Parathyroid adenoma (tissue), 2 donors: ENCODE measurements at regions not wholly inside any gene's neighbourhood (a gene's known extent, or its start where the extent isn't known, plus 50 kb on each side); places are given as distances from the start of the nearest gene placed in this dataset.

Experiments used
- H2AFZ ChIP-seq: fragments of 300-600 bp; sonication (generic); one replicate; pipeline ENCODE4 v1.7.0; 2017; ENCODE audit warnings: antibody characterized with exemption, mild to moderate bottlenecking
- H3K27ac ChIP-seq: fragments of 300-600 bp; sonication (generic); one replicate; pipeline ENCODE4 v1.7.0; 2017
- H3K27me3 ChIP-seq: fragments of 300-600 bp; sonication (generic); one replicate; pipeline ENCODE4 v1.7.0; 2017; ENCODE audit warnings: low read length; ENCODE audit not compliant: control insufficient read depth, insufficient read depth
- H3K36me3 ChIP-seq: fragments of 300-600 bp; sonication (generic); one replicate; pipeline ENCODE4 v1.7.0; 2017; ENCODE audit warnings: low read length; ENCODE audit not compliant: control insufficient read depth, insufficient read depth
- H3K4me1 ChIP-seq: fragments of 300-600 bp; sonication (generic); one replicate; pipeline ENCODE4 v1.7.0; 2017; ENCODE audit warnings: control low read depth
- H3K4me2 ChIP-seq: fragments of 300-600 bp; sonication (generic); one replicate; pipeline ENCODE4 v1.7.0; 2017; ENCODE audit warnings: low read length
- H3K4me3 ChIP-seq: fragments of 300-600 bp; sonication (generic); one replicate; pipeline ENCODE4 v1.7.0; 2017; ENCODE audit warnings: low read depth, low read length
- H3K79me2 ChIP-seq: fragments of 300-600 bp; sonication (generic); one replicate; pipeline ENCODE4 v1.7.0; 2017; ENCODE audit warnings: control low read depth
- H3K9ac ChIP-seq: fragments of 300-600 bp; sonication (generic); one replicate; pipeline ENCODE4 v1.7.0; 2017; ENCODE audit warnings: mild to moderate bottlenecking
- H3K9me3 ChIP-seq: fragments of 300-600 bp; sonication (generic); one replicate; pipeline ENCODE4 v1.7.0; 2017; ENCODE audit warnings: low read length; ENCODE audit not compliant: control insufficient read depth
- CTCF ChIP-seq: fragments of 300-600 bp; sonication (generic); IDR thresholded peaks from one replicate; pipeline ENCODE4 v1.7.0; 2017; ENCODE audit warnings: antibody characterized with exemption, mild to moderate bottlenecking
- donor health status: primary hyperparathyroidism.

DNA sequence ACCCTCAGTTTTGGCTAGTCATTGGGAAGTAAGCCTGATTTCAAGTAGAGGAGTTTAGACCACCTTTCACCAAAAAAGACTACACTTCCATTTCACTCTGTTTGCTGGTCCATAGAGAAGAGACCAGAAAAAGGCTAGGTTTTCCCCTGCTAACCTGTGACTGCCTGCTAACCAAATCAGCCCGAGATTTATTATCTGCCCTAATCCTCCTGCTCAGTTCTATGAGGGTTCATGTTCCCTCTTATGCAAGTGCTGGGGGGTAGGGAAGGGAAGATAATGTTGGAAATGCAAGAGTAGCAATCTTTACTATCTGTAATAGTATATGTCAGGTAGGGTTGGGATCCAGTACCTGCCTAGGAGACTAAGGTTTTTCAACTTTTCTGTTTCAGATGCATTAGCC, 51.6 kb upstream of the CCNG1 start:
- no peaks in the 10 kb centered on the region for H3K4me1 ChIP-seq
- H3K79me2 ChIP-seq: no peaks in the 10 kb centered on the region
- H3K4me2 ChIP-seq: no peak overlapping the region
- H3K36me3 ChIP-seq: no peaks in the 10 kb centered on the region
- no peak overlapping the region for H3K9ac ChIP-seq
- H3K9me3 ChIP-seq: no peaks in the 10 kb centered on the region
- H3K27ac ChIP-seq: no peak overlapping the region
- no peak for TF ChIP-seq CTCF
- no peak overlapping the region for H3K4me3 ChIP-seq
- no peak overlapping the region for H2AFZ ChIP-seq
- H3K27me3 ChIP-seq: no peaks in the 10 kb centered on the region

DNA sequence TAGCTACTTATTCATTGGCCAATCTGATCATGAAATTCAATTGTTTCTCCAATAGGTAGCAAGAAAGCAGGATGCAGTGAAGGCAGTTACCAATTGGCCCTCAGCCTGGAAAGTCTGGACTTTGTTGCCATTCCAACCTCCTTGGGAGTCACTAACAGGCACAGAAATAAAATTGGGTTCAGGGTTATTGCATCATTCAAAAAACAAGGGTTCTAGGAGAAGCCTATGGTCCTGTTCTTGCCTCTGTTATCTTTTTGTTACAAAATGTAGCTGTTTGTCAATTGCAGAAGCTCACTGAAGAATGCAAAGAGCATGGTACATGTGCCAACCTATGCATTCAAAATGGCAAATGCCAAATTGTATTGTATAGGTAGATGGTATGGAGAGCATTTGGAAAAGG, 51.0 kb upstream of the CCNG1 start:
- H2AFZ ChIP-seq: no peak overlapping the region
- H3K36me3 ChIP-seq: no peaks in the 10 kb centered on the region
- no peak overlapping the region for H3K27ac ChIP-seq
- H3K4me2 ChIP-seq: no peak overlapping the region
- no peaks in the 10 kb centered on the region for H3K79me2 ChIP-seq
- TF ChIP-seq CTCF: no peak
- H3K27me3 ChIP-seq: no peaks in the 10 kb centered on the region
- H3K4me3 ChIP-seq: no peak overlapping the region
- no peak overlapping the region for H3K9ac ChIP-seq
- no peaks in the 10 kb centered on the region for H3K4me1 ChIP-seq
- H3K9me3 ChIP-seq: no peaks in the 10 kb centered on the region

DNA sequence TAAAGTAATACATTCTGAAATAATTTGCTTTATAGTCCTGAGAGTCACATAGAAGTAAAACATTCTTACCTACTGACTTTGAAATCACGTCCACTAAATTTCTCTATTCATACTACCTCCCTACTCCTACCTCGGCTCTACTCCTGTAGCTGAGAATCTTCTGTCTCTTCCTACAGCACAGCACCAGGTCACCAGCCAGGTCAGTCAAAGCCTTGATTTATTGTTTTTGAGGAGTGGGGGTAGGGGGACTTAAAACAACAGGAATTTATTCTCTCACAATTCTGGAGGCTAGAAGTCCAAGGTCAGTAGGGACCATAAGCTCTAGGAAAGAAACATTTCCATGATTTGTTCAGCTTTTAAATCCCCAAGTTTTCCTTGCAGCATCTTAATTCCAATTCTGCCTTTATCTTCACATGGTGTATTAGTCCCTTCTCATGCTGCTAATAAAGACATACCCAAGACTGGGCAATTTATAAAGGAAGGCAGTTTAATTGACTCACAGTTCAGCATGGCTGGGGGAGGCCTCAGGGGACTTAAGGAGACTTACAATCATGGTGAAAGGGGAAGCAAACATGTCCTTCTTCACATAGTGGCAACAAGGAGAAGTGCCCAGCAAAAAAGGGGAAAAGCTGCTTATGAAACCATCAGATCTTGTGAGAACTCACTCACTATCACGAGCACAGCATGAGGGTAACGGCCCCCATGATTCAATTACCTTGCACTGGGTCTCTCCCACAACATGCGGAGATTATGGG, 49.6 kb upstream of the CCNG1 start:
- no peak overlapping the region for H3K9ac ChIP-seq
- H3K79me2 ChIP-seq: no peaks in the 10 kb centered on the region
- no peaks in the 10 kb centered on the region for H3K4me1 ChIP-seq
- H3K4me2 ChIP-seq: no peak overlapping the region
- TF ChIP-seq CTCF: no peak
- H3K4me3 ChIP-seq: no peak overlapping the region
- H3K36me3 ChIP-seq: no peaks in the 10 kb centered on the region
- H2AFZ ChIP-seq: no peak overlapping the region
- no peaks in the 10 kb centered on the region for H3K27me3 ChIP-seq
- no peaks in the 10 kb centered on the region for H3K9me3 ChIP-seq
- H3K27ac ChIP-seq: no peak overlapping the region
